ENCODE measurements at regions not wholly inside any gene's neighbourhood (a gene's known extent, or its start where the extent isn't known, plus 50 kb on each side); places are given as distances from the start of the nearest gene placed in this dataset.
A peak's percentile ranks its signal among the peaks of the same experiment; 100 is the strongest.

DNA sequence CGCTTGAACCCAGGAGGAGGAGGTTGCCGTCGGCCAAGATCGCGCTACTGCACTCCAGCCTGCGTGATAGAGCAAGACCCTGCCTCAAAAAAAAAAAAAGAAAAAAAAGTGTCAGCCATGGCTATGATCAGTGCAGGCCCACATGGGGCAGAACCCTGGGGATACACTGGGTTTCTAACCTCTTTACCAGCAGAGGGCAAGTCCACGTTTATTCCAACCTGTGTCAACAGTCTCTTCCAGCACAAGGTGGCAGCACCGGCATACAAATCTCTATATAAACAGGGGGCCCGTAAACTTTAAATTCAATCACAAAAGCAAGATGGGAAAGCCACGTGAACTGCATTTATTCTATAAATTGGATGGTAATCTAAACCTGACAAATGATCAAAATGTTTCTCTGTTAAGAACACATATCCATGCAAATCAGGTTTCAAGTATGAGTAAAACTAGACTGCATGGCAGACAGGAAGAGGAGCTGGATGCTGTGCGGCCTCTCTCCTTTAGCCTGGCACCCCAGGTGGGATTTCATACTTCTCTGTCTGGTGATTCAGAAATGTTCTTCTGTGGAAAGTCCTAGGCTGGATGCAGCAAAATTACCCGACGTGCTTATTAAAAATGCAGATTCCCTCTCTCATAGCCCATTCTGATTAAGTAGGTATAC, 60.0 kb upstream of the STEAP1B start:
- peak; percentile 77 to 90 (median 89) for TF ChIP-seq CTCF (IDR thresholded peaks at IDR 0.05)
- Histone ChIP-seq H3K27ac (no peak overlapping the region), H3K27me3 (no peaks in the 10 kb centered on the region), H3K4me3 (no peak overlapping the region), H3K36me3 (no peaks in the 10 kb centered on the region), H3K4me1 (peaks cover 0 to 42% of the 10 kb centered on the region in 2 donors), H3K9me3 (no peaks in the 10 kb centered on the region)
- peak in 1 of 2 donors; percentile 85 for DNase-seq (ENCODE audit: low spot score in 2 of 2)
- intact Hi-C loops (cut with DNase I), result loop anchor here (1.0 to 5.0 kb wide), 8 partner anchors 31 to 912 kb away; partner anchors contain the start of genes IGF2BP3 and KLHL7

DNA sequence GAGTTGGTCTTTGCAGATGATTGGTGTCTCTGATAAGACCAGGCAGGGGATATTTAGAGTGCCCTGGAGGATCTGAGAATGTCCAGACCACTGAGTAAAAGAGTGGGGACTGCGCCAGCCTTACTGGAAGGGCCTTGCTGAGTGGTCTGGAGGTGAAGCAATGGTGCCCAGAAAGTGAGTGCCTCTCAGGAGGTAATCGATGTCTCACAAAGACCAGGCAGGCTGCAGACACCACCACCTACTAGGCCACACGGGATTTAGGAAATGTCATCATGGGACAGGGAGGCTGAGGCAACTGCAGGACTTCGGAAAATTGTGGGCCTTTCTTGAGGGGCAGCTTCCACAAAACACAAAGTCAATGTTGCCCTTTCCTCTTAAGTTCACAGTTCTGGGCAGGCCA, 57.2 kb upstream of the STEAP1B start:
- H3K36me3 ChIP-seq, result no peaks in the 10 kb centered on the region
- no peaks in the 10 kb centered on the region for H3K27me3 ChIP-seq
- DNase-seq (ENCODE audit: low spot score in 2 of 2), result no peak
- no peaks in the 10 kb centered on the region for H3K9me3 ChIP-seq
- intact Hi-C loops (cut with DNase I), result no loop called here
- peaks cover 0 to 16% of the 10 kb centered on the region in 2 donors for H3K4me1 ChIP-seq
- TF ChIP-seq CTCF (IDR thresholded peaks at IDR 0.05), result no peak
- H3K4me3 ChIP-seq, result no peak overlapping the region
- no peak overlapping the region for H3K27ac ChIP-seq

GRCh38 chr7:22555476-22555875, 55.5 kb upstream of the STEAP1B start:
- H3K4me1 ChIP-seq, result peaks cover 0 to 4% of the 10 kb centered on the region in 2 donors
- intact Hi-C loops (cut with DNase I), result no loop called here
- no peak overlapping the region for H3K4me3 ChIP-seq

DNA sequence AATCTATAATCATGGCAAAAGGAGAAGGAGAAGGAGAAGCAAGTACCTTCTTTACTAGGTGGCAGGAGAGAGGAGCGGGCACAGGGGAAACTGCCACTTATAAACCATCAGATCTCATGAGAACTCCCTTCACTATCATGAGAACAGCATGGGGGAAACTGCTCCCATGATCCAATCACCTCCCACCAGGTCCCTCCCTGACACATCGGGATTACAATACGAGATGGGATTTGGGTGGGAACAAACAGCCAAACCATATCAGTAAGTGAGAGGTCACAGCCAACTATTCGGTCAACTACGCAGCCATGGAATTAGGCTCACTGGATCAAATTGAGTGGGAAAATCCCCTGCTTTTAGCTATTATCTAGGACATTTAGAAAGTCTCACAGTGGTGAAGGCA, 54.2 kb upstream of the STEAP1B start:
- TF ChIP-seq CTCF (IDR thresholded peaks at IDR 0.05), result no peak
- intact Hi-C loops (cut with DNase I), result no loop called here
- Histone ChIP-seq H3K9me3 (no peaks in the 10 kb centered on the region), H3K27ac (no peak overlapping the region), H3K4me1 (peaks cover 5 to 10% of the 10 kb centered on the region in 2 donors), H3K4me3 (no peak overlapping the region), H3K27me3 (no peaks in the 10 kb centered on the region), H3K36me3 (no peaks in the 10 kb centered on the region)
- DNase-seq (ENCODE audit: low spot score in 2 of 2), result no peak

More at GRCh38 chr7:22555476-22555875, 55.5 kb upstream of the STEAP1B start:
- Histone ChIP-seq H3K27me3 (no peaks in the 10 kb centered on the region), H3K9me3 (no peaks in the 10 kb centered on the region), H3K27ac (no peak overlapping the region), H3K36me3 (no peaks in the 10 kb centered on the region)
- TF ChIP-seq CTCF (IDR thresholded peaks at IDR 0.05), result no peak
- no peak for DNase-seq (ENCODE audit: low spot score in 2 of 2)

DNA sequence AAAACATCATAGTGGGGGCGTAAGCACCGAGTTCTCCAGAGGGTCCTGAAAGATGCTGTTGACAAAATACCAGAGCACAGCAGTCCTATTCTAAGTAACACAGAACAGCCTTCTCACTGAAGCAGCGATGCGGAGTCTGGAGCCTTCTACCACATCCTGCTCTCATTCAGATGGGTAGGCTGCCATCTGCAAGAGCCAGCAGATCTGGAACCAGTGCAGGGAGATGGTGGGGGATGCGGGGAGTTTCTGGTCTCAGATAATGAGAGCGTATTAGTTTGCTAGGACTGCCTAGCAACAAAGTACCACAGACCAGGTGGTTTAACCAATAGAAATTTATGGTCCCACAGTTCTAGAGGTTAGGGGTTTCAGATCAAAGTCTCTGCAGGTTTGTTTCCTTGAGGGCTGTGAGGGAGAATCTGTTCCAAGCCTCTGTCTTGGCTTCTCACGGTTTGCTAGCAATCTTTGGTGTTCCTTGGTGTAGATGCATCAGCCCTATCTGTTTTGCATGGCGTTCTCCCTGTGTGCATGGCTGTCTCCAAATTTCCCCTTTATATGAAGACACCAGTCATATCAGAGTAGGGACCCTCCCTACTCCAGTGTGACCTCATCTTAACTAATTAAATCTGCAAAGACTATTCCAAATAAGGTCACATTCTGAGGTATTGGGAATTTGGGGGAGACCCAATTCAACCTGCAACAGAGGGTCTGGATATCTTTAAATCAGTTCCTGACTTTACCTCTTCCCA, 52.0 kb upstream of the STEAP1B start:
- TF ChIP-seq CTCF (IDR thresholded peaks at IDR 0.05), result no peak
- no peak for DNase-seq (ENCODE audit: low spot score in 2 of 2)
- Histone ChIP-seq H3K4me1 (peaks cover 5 to 10% of the 10 kb centered on the region in 2 donors), H3K9me3 (no peaks in the 10 kb centered on the region), H3K4me3 (no peak overlapping the region), H3K27me3 (no peaks in the 10 kb centered on the region), H3K36me3 (no peaks in the 10 kb centered on the region), H3K27ac (no peak overlapping the region)
- intact Hi-C loops (cut with DNase I), result no loop called here
